Effector memory CD4-positive, alpha-beta T cell (primary cell): ENCODE measurements at regions not wholly inside any gene's neighbourhood (a gene's known extent, or its start where the extent isn't known, plus 50 kb on each side); places are given as distances from the start of the nearest gene placed in this dataset.

Experiments used
- DNase-seq, 3 donors: peaks; one replicate each; pipeline ENCODE4 v3.0.0-alpha.2; 2020
- H3K27ac ChIP-seq: 2 replicates; pipeline ENCODE4 v1.7.0; 2013; ENCODE audit warnings: mild to moderate bottlenecking, low read length, moderate library complexity; ENCODE audit not compliant: insufficient read depth, poor library complexity, severe bottlenecking
- H3K27me3 ChIP-seq: replicated peaks from 2 replicates; pipeline ENCODE4 v1.7.0; 2013; ENCODE audit warnings: mild to moderate bottlenecking, low read length; ENCODE audit not compliant: insufficient read depth, control insufficient read depth, poor library complexity, severe bottlenecking
- H3K36me3 ChIP-seq: 2 replicates; pipeline ENCODE4 v1.7.0; 2013; ENCODE audit warnings: mild to moderate bottlenecking, low read length, moderate library complexity; ENCODE audit not compliant: control insufficient read depth, insufficient read depth
- H3K4me1 ChIP-seq: 2 replicates; pipeline ENCODE4 v1.7.0; 2013; ENCODE audit warnings: low read length, mild to moderate bottlenecking; ENCODE audit not compliant: control insufficient read depth, insufficient read depth, poor library complexity, severe bottlenecking
- H3K4me3 ChIP-seq: 2 replicates; pipeline ENCODE4 v1.7.0; 2013; ENCODE audit warnings: low read length, low read depth, mild to moderate bottlenecking; ENCODE audit not compliant: insufficient read depth, poor library complexity, severe bottlenecking
- H3K9me3 ChIP-seq: 2 replicates; pipeline ENCODE4 v1.7.0; 2013; ENCODE audit warnings: mild to moderate bottlenecking, low read length, moderate library complexity; ENCODE audit not compliant: control insufficient read depth

DNA sequence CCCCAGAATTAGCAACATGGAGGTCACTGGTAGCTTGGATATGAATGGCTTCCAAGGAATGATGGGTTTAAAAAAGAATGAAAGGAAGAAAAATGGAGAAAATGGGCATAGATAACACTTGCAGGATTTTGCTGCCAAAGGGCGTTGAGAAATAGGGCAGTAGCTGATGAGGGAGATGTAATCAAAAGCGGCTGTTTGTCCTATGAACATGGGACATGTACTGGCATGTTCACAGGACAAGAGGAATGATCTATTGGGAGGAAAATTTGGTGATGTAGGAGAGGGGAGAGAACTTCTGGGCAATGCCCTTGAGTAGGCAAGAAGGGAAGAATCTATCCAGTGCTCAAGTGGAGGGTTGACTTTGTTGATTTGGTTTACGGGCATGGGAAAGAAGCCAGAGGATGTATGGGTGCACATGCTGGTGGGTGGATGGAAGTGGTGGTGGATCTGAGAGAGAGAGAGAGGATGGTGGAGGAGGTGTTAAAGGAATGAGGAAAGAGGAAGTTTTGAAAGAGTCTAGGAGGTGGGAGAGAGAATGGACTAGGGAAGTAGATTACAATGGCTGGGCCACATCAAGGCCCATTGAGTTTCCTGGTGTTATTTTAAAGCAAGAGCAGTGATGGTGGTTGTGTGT, 115.1 kb upstream of the MVB12B start:
- Histone ChIP-seq H3K4me3 (no peak overlapping the region), H3K27me3 (peaks cover 3% of the 10 kb centered on the region), H3K27ac (no peak overlapping the region), H3K36me3 (no peaks in the 10 kb centered on the region), H3K9me3 (no peaks in the 10 kb centered on the region), H3K4me1 (no peaks in the 10 kb centered on the region)
- no peak for DNase-seq

DNA sequence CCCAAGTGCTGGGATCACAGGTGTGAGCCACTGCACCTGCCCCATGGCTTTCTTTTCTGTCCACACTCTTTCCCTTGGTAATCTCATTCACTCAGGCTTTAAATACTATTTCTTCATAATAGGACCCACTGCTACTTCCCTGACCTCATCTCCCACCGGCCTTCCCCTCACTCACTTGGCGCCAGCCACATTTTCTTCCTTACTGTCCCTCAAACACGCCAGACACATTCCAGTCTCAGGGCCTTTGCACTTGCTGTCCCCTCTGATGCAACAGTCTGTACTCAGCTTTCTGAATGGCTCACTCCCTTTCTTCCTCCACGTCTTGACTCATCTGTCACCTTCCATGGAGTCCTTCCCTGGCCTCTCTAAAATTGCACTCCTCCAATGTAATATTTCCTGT, 111.1 kb upstream of the MVB12B start:
- Histone ChIP-seq H3K36me3 (no peaks in the 10 kb centered on the region), H3K4me1 (no peaks in the 10 kb centered on the region), H3K27ac (no peak overlapping the region), H3K27me3 (peaks cover 9% of the 10 kb centered on the region), H3K9me3 (no peaks in the 10 kb centered on the region), H3K4me3 (no peak overlapping the region)
- DNase-seq, result no peak

DNA sequence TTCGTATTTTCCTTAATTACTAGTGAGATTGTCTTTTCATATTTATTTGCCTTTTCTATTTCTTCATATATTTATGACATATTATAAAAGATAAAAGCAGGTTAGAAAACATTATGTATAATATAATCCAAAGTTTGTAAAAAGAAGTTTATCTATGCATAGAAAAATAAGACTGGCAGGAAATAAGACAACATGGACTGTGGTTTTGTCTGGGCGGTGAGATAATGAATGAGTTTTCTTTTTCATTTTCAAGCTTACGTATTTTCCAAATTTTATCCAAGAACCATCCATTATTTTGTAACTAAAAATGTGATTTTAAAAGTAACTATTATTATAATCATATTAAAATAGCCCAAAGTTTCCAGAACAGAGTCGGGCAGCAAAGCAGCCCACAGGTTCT, 109.8 kb upstream of the MVB12B start:
- H3K27ac ChIP-seq, result no peak overlapping the region
- peaks cover 11% of the 10 kb centered on the region for H3K27me3 ChIP-seq
- H3K9me3 ChIP-seq, result no peaks in the 10 kb centered on the region
- H3K4me3 ChIP-seq, result no peak overlapping the region
- no peaks in the 10 kb centered on the region for H3K36me3 ChIP-seq
- no peak for DNase-seq
- no peaks in the 10 kb centered on the region for H3K4me1 ChIP-seq

DNA sequence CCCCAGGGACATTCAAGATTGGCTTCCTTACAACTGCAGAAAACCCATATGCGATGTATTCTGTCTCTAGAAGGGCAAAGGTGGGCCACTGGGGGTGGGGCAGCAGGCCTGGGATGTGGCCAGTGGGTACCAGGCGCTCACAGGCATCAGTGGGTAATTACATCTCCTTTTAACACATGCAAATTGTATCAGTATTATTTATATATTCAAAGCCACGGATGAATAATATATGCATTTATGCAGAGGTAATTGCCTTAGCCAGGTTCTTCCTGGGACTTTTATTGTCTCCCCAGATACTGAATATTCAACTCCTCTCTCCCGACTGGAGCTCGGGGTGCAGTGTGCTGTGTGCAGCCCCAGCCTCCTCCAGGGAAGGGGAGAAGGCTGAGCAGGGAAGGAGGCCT, 109.4 kb upstream of the MVB12B start:
- H3K27me3 ChIP-seq, result peaks cover 11% of the 10 kb centered on the region
- DNase-seq, result no peak

DNA sequence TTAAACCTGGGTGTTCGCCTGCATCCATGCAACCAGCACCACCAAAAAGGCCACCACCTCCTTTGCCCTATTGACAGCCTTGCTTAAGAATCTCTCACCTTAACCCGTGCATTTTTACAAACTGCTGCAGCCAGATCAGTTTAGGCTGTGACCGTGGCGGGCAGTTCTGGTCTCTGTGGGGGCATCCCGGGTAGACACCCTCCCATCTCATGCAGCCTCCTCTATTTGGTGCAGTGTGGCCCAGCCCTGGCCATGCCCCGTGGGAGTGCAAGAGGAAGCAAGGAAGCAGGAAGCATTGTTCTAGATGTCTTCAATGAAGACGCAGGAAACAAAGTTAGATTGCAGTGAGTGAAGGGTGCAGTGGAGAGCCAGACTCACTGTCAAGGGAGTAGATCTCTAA, 108.8 kb upstream of the MVB12B start:
- DNase-seq, result no peak
- peaks cover 14% of the 10 kb centered on the region for H3K27me3 ChIP-seq
- H3K9me3 ChIP-seq, result no peaks in the 10 kb centered on the region
- no peak overlapping the region for H3K27ac ChIP-seq
- H3K36me3 ChIP-seq, result no peaks in the 10 kb centered on the region
- H3K4me3 ChIP-seq, result no peak overlapping the region
- H3K4me1 ChIP-seq, result peaks cover 3% of the 10 kb centered on the region

More for the DNA sequence above, 109.4 kb upstream of the MVB12B start:
- Histone ChIP-seq H3K36me3 (no peaks in the 10 kb centered on the region), H3K9me3 (no peaks in the 10 kb centered on the region), H3K4me3 (no peak overlapping the region), H3K27ac (no peak overlapping the region), H3K4me1 (no peaks in the 10 kb centered on the region)

DNA sequence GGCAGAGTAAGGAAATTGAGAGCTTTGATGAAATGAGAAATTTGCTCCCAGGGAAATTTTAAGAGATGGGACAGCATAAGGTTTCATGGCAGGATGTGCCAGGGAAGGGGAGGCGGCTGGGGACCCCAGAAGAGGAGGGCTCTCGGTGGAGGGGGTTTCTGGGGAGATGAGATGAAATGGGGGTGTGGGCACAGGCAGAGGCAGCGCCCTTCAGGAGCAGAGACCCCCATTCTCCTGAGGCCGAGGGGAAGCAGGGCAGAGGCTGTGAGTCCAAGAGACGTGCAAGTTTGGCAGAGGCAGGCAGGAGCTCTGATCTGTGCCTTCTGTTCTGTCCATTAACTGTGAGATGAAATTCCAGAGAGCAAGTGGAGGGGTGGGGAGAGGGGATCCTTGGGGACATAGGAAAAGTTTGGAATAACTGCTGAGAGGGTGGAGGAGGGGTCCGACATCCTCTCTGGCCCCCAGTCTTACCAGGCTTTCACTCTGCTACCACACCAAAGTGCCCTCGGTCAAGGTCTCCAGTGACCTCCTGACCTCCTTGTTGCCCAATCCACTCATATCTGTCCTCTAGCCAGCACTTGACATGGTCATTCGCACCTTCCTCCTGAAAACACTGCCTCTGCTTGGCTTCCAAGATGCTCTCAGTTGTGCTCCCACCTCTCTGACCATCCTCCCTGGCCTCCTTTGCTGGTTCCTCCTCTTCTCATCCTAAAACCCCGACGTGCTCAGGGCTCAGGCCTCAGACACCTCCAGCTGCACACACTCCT, 108.1 kb upstream of the MVB12B start:
- Histone ChIP-seq H3K9me3 (no peaks in the 10 kb centered on the region), H3K27me3 (peaks cover 14% of the 10 kb centered on the region), H3K4me1 (peaks cover 3% of the 10 kb centered on the region), H3K4me3 (no peak overlapping the region), H3K36me3 (no peaks in the 10 kb centered on the region), H3K27ac (no peak overlapping the region)
- no peak for DNase-seq

DNA sequence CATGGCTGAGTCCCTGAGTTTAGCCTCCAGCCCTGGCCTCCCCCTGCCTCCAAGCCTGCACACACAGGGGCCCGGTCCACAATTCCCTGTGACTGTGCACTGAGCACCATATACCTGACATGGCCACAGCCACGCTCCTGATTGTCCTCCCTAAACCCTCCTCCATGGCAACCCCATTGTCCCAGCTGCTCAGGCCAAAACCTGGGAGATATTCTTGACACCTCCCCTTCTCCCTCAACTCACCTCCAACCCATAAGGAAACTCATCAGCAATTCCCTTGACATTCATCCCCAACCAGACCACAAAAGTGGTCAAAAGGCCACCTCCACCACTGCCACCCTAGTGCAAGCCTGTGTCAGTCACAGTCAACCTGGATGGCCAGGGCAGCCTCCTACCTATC, 107.5 kb upstream of the MVB12B start:
- Histone ChIP-seq H3K27me3 (peaks cover 14% of the 10 kb centered on the region), H3K4me3 (no peak overlapping the region), H3K36me3 (no peaks in the 10 kb centered on the region), H3K27ac (no peak overlapping the region), H3K4me1 (peaks cover 3% of the 10 kb centered on the region), H3K9me3 (no peaks in the 10 kb centered on the region)
- DNase-seq, result no peak

DNA sequence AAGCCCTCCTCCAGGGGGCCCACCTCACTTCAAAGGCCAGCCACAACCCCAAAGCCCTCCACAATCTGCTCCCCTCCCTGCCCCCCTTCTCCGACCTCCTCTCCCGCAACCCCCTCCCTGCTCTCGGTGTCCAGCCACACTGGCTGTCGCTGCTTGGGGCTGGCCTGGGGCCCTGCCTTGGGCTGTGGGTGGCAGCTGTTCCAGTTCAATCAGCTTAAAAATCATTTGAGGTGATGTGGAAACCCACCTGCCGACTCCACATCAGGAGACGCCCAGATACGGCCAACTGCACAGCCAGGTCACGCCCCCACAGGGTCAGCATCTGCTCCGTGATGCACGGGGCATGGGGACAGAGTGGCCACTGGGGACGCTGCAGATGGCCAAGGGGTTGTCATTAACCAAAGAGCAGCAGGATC, 107.0 kb upstream of the MVB12B start:
- H3K4me3 ChIP-seq, result no peak overlapping the region
- H3K27ac ChIP-seq, result no peak overlapping the region
- DNase-seq, result no peak
- no peaks in the 10 kb centered on the region for H3K36me3 ChIP-seq
- H3K4me1 ChIP-seq, result peaks cover 3% of the 10 kb centered on the region
- no peaks in the 10 kb centered on the region for H3K9me3 ChIP-seq
- H3K27me3 ChIP-seq, result peaks cover 14% of the 10 kb centered on the region

DNA sequence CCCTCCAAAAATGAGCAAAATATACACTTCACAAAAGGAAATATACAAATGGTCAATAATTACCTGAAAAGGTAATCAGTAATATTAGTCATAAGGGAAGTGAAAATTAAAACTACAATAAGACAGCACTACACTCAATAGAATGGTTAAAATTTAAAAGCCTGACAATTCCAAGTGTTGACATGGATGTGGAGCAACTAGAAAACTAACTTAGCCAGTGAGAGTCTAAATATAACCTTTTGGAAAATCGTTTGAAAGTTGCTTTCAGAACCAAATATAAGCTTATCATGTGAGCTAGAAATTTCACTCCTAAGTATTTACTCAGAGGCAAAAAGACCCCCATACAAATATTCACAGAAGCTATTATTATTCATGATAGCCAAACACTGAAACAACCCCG, 105.1 kb upstream of the MVB12B start:
- Histone ChIP-seq H3K27me3 (peaks cover 14% of the 10 kb centered on the region), H3K36me3 (no peaks in the 10 kb centered on the region), H3K27ac (no peak overlapping the region), H3K4me1 (peaks cover 3% of the 10 kb centered on the region), H3K9me3 (no peaks in the 10 kb centered on the region), H3K4me3 (no peak overlapping the region)
- DNase-seq, result no peak

DNA sequence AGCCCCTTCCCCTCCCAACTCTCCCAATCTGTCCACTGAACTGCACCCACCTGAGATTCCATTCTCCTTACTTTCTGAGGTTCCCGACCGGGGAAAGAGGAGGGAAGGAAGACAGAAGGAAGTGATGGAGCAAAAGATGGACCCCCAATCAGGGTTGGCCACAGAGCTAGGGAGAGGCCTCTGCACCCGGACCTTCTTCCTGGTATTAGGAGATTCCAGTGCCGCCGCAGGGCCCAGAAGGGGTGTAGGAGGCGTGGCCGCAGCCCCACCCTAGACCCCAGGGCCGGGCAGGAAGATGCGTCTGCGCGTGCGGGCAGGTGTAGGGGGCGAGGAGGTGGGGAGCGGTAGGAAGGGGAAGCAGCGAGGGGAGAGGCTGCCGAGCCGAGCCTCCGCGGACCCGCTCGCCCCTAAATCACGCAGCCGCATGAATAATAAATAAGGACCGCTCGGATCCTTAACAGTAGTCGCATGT, 104.2 kb upstream of the MVB12B start:
- Histone ChIP-seq H3K27me3 (peaks cover 14% of the 10 kb centered on the region), H3K27ac (no peak overlapping the region), H3K4me3 (no peak overlapping the region), H3K36me3 (no peaks in the 10 kb centered on the region), H3K9me3 (no peaks in the 10 kb centered on the region), H3K4me1 (peaks cover 3% of the 10 kb centered on the region)
- no peak for DNase-seq
